HG03039 (cell line): ENCODE measurements at regions not wholly inside any gene's neighbourhood (a gene's known extent, or its start where the extent isn't known, plus 50 kb on each side); places are given as distances from the start of the nearest gene placed in this dataset.

Experiments
- ATAC-seq: cut with Tn5 transposase; IDR thresholded peaks from one replicate; pipeline ENCODE4 v1.9.1; 2021; ENCODE audit warnings: mild to moderate bottlenecking, moderate library complexity; ENCODE audit not compliant: unreplicated experiment

GRCh38 chr10:130398090-130398994 is 262.2 kb downstream of the GLRX3 start:
- no peak for ATAC-seq

- no peak for ATAC-seq
Observed at GRCh38 chr10:130399425-130399950, 263.3 kb downstream of the GLRX3 start.

GRCh38 chr10:130400890-130401289 is 264.7 kb downstream of the GLRX3 start:
- no peak for ATAC-seq

- no peak for ATAC-seq
Observed at GRCh38 chr10:130401860-130402765, 265.9 kb downstream of the GLRX3 start.

GRCh38 chr10:130403153-130404075 is 267.2 kb downstream of the GLRX3 start:
- no peak for ATAC-seq

- no peak for ATAC-seq
Observed at GRCh38 chr10:130404476-130405055, 268.4 kb downstream of the GLRX3 start.

- no peak for ATAC-seq
Observed at GRCh38 chr10:130407052-130407451, 270.9 kb downstream of the GLRX3 start.

- ATAC-seq: no peak
Observed at GRCh38 chr10:130409331-130409730, 273.1 kb downstream of the GLRX3 start.

GRCh38 chr10:130409931-130410330 is 273.7 kb downstream of the GLRX3 start:
- no peak for ATAC-seq

GRCh38 chr10:130411496-130412085 is 275.4 kb downstream of the GLRX3 start:
- no peak for ATAC-seq

- no peak for ATAC-seq
Observed at GRCh38 chr10:130412317-130412716, 276.1 kb downstream of the GLRX3 start.

GRCh38 chr10:130416334-130417150 is 280.4 kb downstream of the GLRX3 start:
- no peak for ATAC-seq

- no peak for ATAC-seq
Observed at GRCh38 chr10:130418731-130419130, 282.5 kb downstream of the GLRX3 start.

GRCh38 chr10:130421909-130422308 is 285.7 kb downstream of the GLRX3 start:
- no peak for ATAC-seq

GRCh38 chr10:130422366-130423324 is 286.5 kb downstream of the GLRX3 start:
- ATAC-seq: no peak

- no peak for ATAC-seq
Observed at GRCh38 chr10:130423455-130424305, 287.5 kb downstream of the GLRX3 start.

- ATAC-seq: no peak
Observed at GRCh38 chr10:130424418-130424817, 288.2 kb downstream of the GLRX3 start.
